Ovary (tissue), 3 donors: ENCODE measurements at regions not wholly inside any gene's neighbourhood (a gene's known extent, or its start where the extent isn't known, plus 50 kb on each side); places are given as distances from the start of the nearest gene placed in this dataset.
"Not testable (repeated sequence)": the region's sequence is repeated elsewhere in the genome, so short reads cannot be mapped to it uniquely, and the experiment has no call there.

Source experiments
- CTCF ChIP-seq, 3 donors: fragments of 450-650 bp in 2 of 3; fragments of 200-600 bp in 1 of 3; IDR thresholded peaks; one replicate each; pipeline versions ENCODE4 v1.5.1 to v1.8.0; 2016 to 2022; ENCODE audit warnings: antibody characterized with exemption in 3 of 3, mild to moderate bottlenecking in 1 of 3
- POLR2A ChIP-seq: fragments of 450-650 bp; IDR thresholded peaks from one replicate; pipeline ENCODE4 v1.6.1; 2017; ENCODE audit warnings: antibody characterized with exemption, mild to moderate bottlenecking, moderate library complexity
- donor health status: DM: no; HTN: no; CAD: no.

- TF ChIP-seq CTCF (IDR thresholded peaks at IDR 0.05); POLR2A: not testable (repeated sequence)
Observed at GRCh38 chr12:68442353-68442972, 110.3 kb upstream of the MDM1 start.
